Hepatic stellate cell (primary cell): ENCODE measurements at regions not wholly inside any gene's neighbourhood (a gene's known extent, or its start where the extent isn't known, plus 50 kb on each side); places are given as distances from the start of the nearest gene placed in this dataset.

Experiments
- DNase-seq: peaks from one replicate; pipeline ENCODE4 v3.0.0; 2011; ENCODE audit warnings: low spot score

- no peak for DNase-seq
These were observed 323.8 kb upstream of the ARRDC3 start for GRCh38 chr5:91706785-91707520.

- no peak for DNase-seq
These were observed 320.0 kb upstream of the ARRDC3 start for GRCh38 chr5:91703128-91703527.

DNA sequence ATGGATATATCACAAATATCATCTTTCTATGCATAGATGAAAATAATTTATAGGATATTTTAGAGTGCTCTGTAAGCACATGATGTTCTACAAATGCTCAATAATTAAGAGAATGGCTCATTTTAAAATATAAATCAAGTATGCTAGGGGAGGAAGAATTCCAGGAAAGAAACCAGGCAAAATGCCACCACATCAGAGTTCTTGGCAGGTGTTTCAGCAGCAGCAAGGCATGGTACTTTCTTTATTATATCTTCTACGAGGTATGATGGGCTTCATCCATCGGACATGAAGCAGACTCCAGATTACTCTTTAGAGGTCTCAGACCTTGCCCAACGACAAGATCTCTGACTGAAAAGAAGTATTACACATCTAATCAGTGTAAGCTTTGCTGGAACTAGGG is 316.3 kb upstream of the ARRDC3 start:
- no peak for DNase-seq

- DNase-seq: no peak
These were observed 308.5 kb upstream of the ARRDC3 start for GRCh38 chr5:91691592-91691991.

GRCh38 chr5:91690921-91691320 is 307.8 kb upstream of the ARRDC3 start:
- DNase-seq: no peak

GRCh38 chr5:91687430-91687829 is 304.3 kb upstream of the ARRDC3 start:
- no peak for DNase-seq

DNA sequence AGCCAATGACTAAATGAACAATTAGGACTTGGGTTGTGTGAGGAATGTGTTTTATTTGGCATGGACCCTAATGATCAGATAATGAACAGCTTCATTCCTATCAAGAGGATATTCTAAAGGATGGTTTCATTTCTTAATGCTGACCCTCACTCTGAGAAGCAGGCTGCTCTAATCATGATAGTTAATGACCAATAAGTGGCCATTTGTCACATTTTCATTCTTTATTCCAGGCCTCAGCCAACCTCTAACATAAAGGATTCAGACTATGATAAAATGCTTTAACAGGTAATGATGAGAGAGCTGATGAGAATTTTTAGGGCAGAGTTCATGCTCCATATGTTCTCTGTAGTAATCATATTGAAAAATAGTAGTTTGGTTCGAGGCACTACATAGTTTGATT is 301.5 kb upstream of the ARRDC3 start:
- DNase-seq: no peak

- no peak for DNase-seq
These were observed 287.4 kb upstream of the ARRDC3 start for GRCh38 chr5:91670563-91670962.

- no peak for DNase-seq
These were observed 287.0 kb upstream of the ARRDC3 start for GRCh38 chr5:91670122-91670521.

GRCh38 chr5:91668261-91668660 is 285.1 kb upstream of the ARRDC3 start:
- no peak for DNase-seq

- DNase-seq: no peak
These were observed 269.6 kb upstream of the ARRDC3 start for GRCh38 chr5:91652678-91653077.

GRCh38 chr5:91651704-91652103 is 268.6 kb upstream of the ARRDC3 start:
- no peak for DNase-seq

DNA sequence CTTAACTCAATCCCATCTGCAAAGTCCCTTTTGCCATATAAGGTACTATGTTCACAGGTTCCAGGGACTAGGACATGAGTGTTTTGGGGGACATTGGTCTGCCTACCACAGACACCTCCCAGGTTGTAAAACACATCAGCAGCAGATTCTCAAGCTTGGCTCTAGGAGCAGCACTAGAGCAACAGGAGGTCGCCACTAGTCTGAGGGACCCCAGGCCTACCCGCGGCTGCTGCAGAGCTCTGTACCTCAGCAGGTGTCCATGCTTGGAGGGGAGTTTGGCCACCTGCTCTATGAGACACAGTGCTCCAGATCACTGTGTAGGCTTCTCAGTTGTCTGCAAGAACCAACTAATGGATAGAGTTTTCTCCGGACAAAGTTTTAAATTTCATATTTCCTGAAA is 262.2 kb upstream of the ARRDC3 start:
- DNase-seq: no peak

DNA sequence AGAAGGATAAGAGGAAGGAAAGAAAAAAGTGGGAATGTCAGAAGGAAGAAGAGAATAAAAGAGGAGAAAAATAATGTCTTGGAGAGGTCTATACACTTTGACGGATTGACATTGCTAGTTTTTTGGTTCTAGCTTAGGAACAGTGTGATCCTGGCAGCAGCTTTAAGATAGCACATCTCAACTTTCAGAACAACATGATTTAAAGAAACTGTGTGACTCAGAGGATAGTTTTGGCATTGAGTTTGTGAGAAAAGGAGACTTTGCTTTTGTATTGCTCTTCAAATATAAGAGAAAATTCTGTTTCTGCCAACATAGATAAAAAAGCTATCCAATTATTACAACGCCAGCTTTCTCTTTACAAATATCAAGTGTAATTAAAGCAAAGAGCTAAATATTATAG is 260.7 kb upstream of the ARRDC3 start:
- DNase-seq: no peak

DNA sequence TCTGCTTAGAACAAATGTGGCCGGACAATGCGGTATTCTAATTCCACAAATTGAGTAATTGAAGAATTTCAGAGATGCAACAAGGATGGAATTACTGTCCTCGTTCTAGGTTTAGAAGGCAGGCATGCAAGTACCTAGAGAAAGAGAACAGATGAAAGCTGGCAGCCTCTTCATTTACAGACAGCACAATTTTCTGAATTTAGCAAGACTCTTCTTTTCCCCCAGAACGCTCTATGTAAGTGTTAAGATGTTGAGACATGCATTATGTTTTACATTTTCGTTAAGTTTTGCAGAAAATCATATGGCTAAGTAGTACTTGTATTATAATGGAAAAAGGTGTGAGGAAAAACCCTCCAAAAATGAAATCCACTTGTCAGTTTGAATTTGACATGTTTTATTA is 259.5 kb upstream of the ARRDC3 start:
- DNase-seq: no peak

- no peak for DNase-seq
These were observed 258.7 kb upstream of the ARRDC3 start for GRCh38 chr5:91641730-91642350.

- no peak for DNase-seq
These were observed 256.6 kb upstream of the ARRDC3 start for GRCh38 chr5:91639744-91640143.

DNA sequence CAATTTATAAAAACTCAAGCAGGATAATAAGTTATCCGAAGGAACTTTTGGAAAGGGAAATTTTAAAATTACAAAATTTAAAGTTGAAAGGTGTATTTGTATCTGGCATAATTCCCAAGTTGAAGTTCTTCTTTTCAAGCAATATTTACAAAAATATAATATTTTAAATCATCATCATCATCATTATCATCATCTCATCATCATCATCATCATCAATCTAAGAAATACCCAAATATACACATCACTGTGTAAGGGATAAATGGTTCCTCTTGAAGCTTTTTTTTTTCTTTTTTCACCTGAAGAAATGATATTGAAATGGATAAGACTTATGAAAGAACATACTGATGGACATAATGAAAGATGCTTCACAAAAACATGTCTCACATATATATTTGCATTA is 254.9 kb upstream of the ARRDC3 start:
- DNase-seq: no peak

DNA sequence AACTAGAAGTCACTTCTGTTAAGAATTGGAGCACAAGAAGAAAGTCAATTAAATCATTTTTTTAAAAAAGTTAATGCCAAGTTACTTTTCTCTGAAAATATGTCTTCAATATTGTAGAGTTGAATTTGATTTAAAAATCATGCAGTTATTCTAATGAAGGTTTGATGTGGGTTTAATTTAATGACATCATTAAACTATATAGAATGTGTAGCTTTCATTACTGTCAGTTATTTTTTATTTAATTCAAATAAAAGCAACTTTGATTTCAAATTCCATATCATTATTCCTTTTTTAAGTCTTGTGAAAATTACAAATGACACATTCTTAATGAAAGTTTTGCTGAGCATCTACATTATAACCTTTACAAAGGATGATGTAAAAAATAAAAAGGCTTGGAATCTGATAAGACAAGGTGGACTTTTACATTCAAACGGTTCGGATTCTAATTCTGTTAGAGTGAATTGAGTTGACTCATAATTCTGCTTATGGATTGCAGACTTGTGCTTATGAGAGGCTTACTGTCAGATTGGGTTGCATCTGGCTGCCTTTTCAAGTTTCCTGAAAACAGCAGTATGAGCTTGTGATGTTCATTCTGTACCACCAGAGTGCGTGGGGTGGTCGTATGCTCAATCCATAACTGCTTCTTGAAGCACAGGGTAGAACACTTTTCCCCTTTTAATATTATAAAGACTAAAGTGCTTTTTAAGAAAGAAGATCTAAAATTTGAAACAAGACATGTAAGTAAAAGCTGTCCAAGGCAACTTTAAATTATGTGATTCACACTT is 253.0 kb upstream of the ARRDC3 start:
- DNase-seq: no peak

GRCh38 chr5:91632871-91633270 is 249.8 kb upstream of the ARRDC3 start:
- DNase-seq: no peak

DNA sequence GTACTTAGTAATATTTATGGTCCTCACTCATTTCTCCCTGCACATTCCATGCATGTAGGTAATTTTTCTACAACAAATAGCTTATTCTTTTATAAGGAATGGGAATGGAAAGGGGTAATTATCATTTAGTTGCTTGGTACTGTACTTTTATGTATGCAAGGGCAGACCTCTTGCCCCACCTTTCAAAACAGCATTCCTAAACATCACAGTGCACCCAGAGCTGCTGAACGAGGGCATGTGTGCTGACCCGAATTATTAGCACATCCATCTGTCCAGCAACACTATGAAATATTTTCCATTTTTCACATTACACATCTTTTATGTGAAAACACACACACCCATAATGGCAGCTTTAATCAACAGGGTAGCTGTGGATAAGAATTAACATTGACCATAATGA is 228.6 kb upstream of the ARRDC3 start:
- no peak for DNase-seq

DNA sequence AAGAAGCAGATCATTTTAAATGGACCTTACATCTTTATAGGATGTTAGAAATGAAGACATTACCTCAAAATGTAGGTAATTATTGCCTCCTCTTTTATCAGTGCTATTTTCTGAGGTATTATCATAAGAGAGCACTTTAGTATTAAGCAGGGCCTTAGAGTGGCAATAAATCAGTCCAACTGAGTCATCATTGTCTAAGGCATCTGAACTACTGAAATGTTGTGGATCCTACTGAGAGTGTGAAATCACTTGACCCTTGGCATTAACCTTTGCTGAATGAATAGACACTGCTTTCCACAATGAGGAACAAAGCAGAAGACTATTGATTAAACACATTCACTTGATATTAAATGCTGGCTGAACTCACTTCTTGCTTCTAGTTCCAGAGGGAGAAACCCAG is 224.6 kb upstream of the ARRDC3 start:
- DNase-seq: no peak

DNA sequence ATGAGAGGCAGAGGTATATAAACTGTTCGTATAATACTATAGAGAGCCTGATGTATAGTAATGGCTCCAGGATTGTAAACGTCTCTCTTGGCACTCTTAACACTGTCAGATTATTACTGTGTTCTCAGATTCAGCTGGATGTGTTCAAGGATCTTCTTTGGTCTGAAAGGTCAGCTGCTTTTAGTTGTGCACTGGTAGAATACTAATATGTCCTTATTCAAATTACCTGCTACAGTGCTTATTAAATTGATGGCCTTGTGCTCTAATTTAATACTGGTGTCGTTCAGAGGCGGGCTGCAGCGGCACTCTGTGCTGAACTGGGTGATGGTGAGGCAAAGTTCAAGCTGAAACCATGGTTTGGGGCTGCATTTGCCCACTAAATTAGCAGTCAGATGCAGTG is 216.7 kb upstream of the ARRDC3 start:
- DNase-seq: no peak
